ENCODE measurements at regions not wholly inside any gene's neighbourhood (a gene's known extent, or its start where the extent isn't known, plus 50 kb on each side); places are given as distances from the start of the nearest gene placed in this dataset.

GRCh38 chrX:39640866-39641265 is 456.9 kb downstream of the BCOR start:
- H3K4me1 ChIP-seq (ENCODE audit: insufficient read depth, insufficient read length), result no peaks in the 10 kb centered on the region
- H3K36me3 ChIP-seq (ENCODE audit: insufficient read depth, insufficient read length, low read length), result no peaks in the 10 kb centered on the region
- H3K4me3 ChIP-seq (ENCODE audit: insufficient read length, low read depth), result no peak overlapping the region
- no peak for DNase-seq (ENCODE audit: low read depth, low spot score)
- TF ChIP-seq ZNF274 (IDR thresholded peaks at IDR 0.05; ENCODE audit: low read depth, low read length) (no peak), YY1 (IDR thresholded peaks at IDR 0.05; ENCODE audit: insufficient read depth, insufficient read length) (no peak)
- H3K27me3 ChIP-seq (ENCODE audit: insufficient read depth, insufficient read length), result no peaks in the 10 kb centered on the region
- no peaks in the 10 kb centered on the region for H3K9me3 ChIP-seq (ENCODE audit: insufficient read depth, low read length)
- no peak overlapping the region for H3K9ac ChIP-seq (ENCODE audit: insufficient read length, low read depth)

- TF ChIP-seq YY1 (IDR thresholded peaks at IDR 0.05; ENCODE audit: insufficient read depth, insufficient read length), result no peak
- no peak for TF ChIP-seq ZNF274 (IDR thresholded peaks at IDR 0.05; ENCODE audit: low read depth, low read length)
- TF ChIP-seq SUZ12 (IDR thresholded peaks at IDR 0.05; ENCODE audit: extremely low read depth, insufficient read depth, insufficient read length), result no peak
These were observed 455.7 kb downstream of the BCOR start for GRCh38 chrX:39642071-39642470.

GRCh38 chrX:39643550-39643949 is 454.2 kb downstream of the BCOR start:
- H3K4me3 ChIP-seq (ENCODE audit: insufficient read length, low read depth), result no peak overlapping the region
- H3K27me3 ChIP-seq (ENCODE audit: insufficient read depth, insufficient read length), result no peaks in the 10 kb centered on the region
- no peak for TF ChIP-seq YY1 (IDR thresholded peaks at IDR 0.05; ENCODE audit: insufficient read depth, insufficient read length)
- TF ChIP-seq ZNF274 (IDR thresholded peaks at IDR 0.05; ENCODE audit: low read depth, low read length), result no peak
- no peak for TF ChIP-seq SUZ12 (IDR thresholded peaks at IDR 0.05; ENCODE audit: extremely low read depth, insufficient read depth, insufficient read length)
- no peaks in the 10 kb centered on the region for H3K9me3 ChIP-seq (ENCODE audit: insufficient read depth, low read length)
- no peak for DNase-seq (ENCODE audit: low read depth, low spot score)
- H3K36me3 ChIP-seq (ENCODE audit: insufficient read depth, insufficient read length, low read length), result no peaks in the 10 kb centered on the region
- no peaks in the 10 kb centered on the region for H3K4me1 ChIP-seq (ENCODE audit: insufficient read depth, insufficient read length)
- no peak overlapping the region for H3K9ac ChIP-seq (ENCODE audit: insufficient read length, low read depth)

More at GRCh38 chrX:39642071-39642470, 455.7 kb downstream of the BCOR start:
- Histone ChIP-seq H3K36me3 (ENCODE audit: insufficient read depth, insufficient read length, low read length) (no peaks in the 10 kb centered on the region), H3K9ac (ENCODE audit: insufficient read length, low read depth) (no peak overlapping the region), H3K4me3 (ENCODE audit: insufficient read length, low read depth) (no peak overlapping the region), H3K4me1 (ENCODE audit: insufficient read depth, insufficient read length) (no peaks in the 10 kb centered on the region), H3K27me3 (ENCODE audit: insufficient read depth, insufficient read length) (no peaks in the 10 kb centered on the region), H3K9me3 (ENCODE audit: insufficient read depth, low read length) (no peaks in the 10 kb centered on the region)
- DNase-seq (ENCODE audit: low read depth, low spot score), result no peak

- Histone ChIP-seq H3K4me1 (ENCODE audit: insufficient read depth, insufficient read length) (no peaks in the 10 kb centered on the region), H3K9me3 (ENCODE audit: insufficient read depth, low read length) (no peaks in the 10 kb centered on the region), H3K9ac (ENCODE audit: insufficient read length, low read depth) (no peak overlapping the region), H3K4me3 (ENCODE audit: insufficient read length, low read depth) (no peak overlapping the region), H3K27me3 (ENCODE audit: insufficient read depth, insufficient read length) (no peaks in the 10 kb centered on the region), H3K36me3 (ENCODE audit: insufficient read depth, insufficient read length, low read length) (no peaks in the 10 kb centered on the region)
- TF ChIP-seq YY1 (IDR thresholded peaks at IDR 0.05; ENCODE audit: insufficient read depth, insufficient read length) (no peak), ZNF274 (IDR thresholded peaks at IDR 0.05; ENCODE audit: low read depth, low read length) (no peak), SUZ12 (IDR thresholded peaks at IDR 0.05; ENCODE audit: extremely low read depth, insufficient read depth, insufficient read length) (no peak)
- DNase-seq (ENCODE audit: low read depth, low spot score), result no peak
These were observed 452.4 kb downstream of the BCOR start for GRCh38 chrX:39645178-39645895.

- no peaks in the 10 kb centered on the region for H3K27me3 ChIP-seq (ENCODE audit: insufficient read depth, insufficient read length)
- no peak for DNase-seq (ENCODE audit: low read depth, low spot score)
- H3K9me3 ChIP-seq (ENCODE audit: insufficient read depth, low read length), result no peaks in the 10 kb centered on the region
- H3K4me1 ChIP-seq (ENCODE audit: insufficient read depth, insufficient read length), result no peaks in the 10 kb centered on the region
- no peaks in the 10 kb centered on the region for H3K36me3 ChIP-seq (ENCODE audit: insufficient read depth, insufficient read length, low read length)
- H3K4me3 ChIP-seq (ENCODE audit: insufficient read length, low read depth), result no peak overlapping the region
- H3K9ac ChIP-seq (ENCODE audit: insufficient read length, low read depth), result no peak overlapping the region
- no peak for TF ChIP-seq YY1 (IDR thresholded peaks at IDR 0.05; ENCODE audit: insufficient read depth, insufficient read length)
- TF ChIP-seq SUZ12 (IDR thresholded peaks at IDR 0.05; ENCODE audit: extremely low read depth, insufficient read depth, insufficient read length), result no peak
- TF ChIP-seq ZNF274 (IDR thresholded peaks at IDR 0.05; ENCODE audit: low read depth, low read length), result no peak
These were observed 449.1 kb downstream of the BCOR start for GRCh38 chrX:39648548-39649254.

GRCh38 chrX:39650768-39651347 is 446.9 kb downstream of the BCOR start:
- Histone ChIP-seq H3K9me3 (ENCODE audit: insufficient read depth, low read length) (no peaks in the 10 kb centered on the region), H3K9ac (ENCODE audit: insufficient read length, low read depth) (no peak overlapping the region), H3K36me3 (ENCODE audit: insufficient read depth, insufficient read length, low read length) (no peaks in the 10 kb centered on the region), H3K4me1 (ENCODE audit: insufficient read depth, insufficient read length) (peaks cover 5% of the 10 kb centered on the region), H3K27me3 (ENCODE audit: insufficient read depth, insufficient read length) (no peaks in the 10 kb centered on the region), H3K4me3 (ENCODE audit: insufficient read length, low read depth) (no peak overlapping the region)
- DNase-seq (ENCODE audit: low read depth, low spot score), result no peak
- TF ChIP-seq ZNF274 (IDR thresholded peaks at IDR 0.05; ENCODE audit: low read depth, low read length), result no peak
- no peak for TF ChIP-seq YY1 (IDR thresholded peaks at IDR 0.05; ENCODE audit: insufficient read depth, insufficient read length)
- TF ChIP-seq SUZ12 (IDR thresholded peaks at IDR 0.05; ENCODE audit: extremely low read depth, insufficient read depth, insufficient read length), result no peak

- TF ChIP-seq ZNF274 (IDR thresholded peaks at IDR 0.05; ENCODE audit: low read depth, low read length), result no peak
- TF ChIP-seq YY1 (IDR thresholded peaks at IDR 0.05; ENCODE audit: insufficient read depth, insufficient read length), result no peak
- no peak for TF ChIP-seq SUZ12 (IDR thresholded peaks at IDR 0.05; ENCODE audit: extremely low read depth, insufficient read depth, insufficient read length)
- no peaks in the 10 kb centered on the region for H3K27me3 ChIP-seq (ENCODE audit: insufficient read depth, insufficient read length)
- no peaks in the 10 kb centered on the region for H3K9me3 ChIP-seq (ENCODE audit: insufficient read depth, low read length)
- no peak overlapping the region for H3K4me3 ChIP-seq (ENCODE audit: insufficient read length, low read depth)
- no peak overlapping the region for H3K9ac ChIP-seq (ENCODE audit: insufficient read length, low read depth)
- no peaks in the 10 kb centered on the region for H3K36me3 ChIP-seq (ENCODE audit: insufficient read depth, insufficient read length, low read length)
- H3K4me1 ChIP-seq (ENCODE audit: insufficient read depth, insufficient read length), result peaks cover 5% of the 10 kb centered on the region
- DNase-seq (ENCODE audit: low read depth, low spot score), result peak; percentile 46
These were observed 445.4 kb downstream of the BCOR start for GRCh38 chrX:39652336-39652735.

Data from NT2/D1 (cell line).